DMS 273 (cell line): ENCODE measurements at regions not wholly inside any gene's neighbourhood (a gene's known extent, or its start where the extent isn't known, plus 50 kb on each side); places are given as distances from the start of the nearest gene placed in this dataset.

Experiments
- DNase-seq: peaks from one replicate; lab custom pipeline; 2025; ENCODE audit not compliant: unreplicated experiment; lab: John Stamatoyannopoulos, UW

GRCh38 chr16:85320677-85321385 lies 208.6 kb upstream of the CIBAR2 start:
- DNase-seq = no peak

- DNase-seq = no peak
Observed at GRCh38 chr16:85321509-85322271, 209.4 kb upstream of the CIBAR2 start.

- DNase-seq = no peak
Observed at GRCh38 chr16:85323230-85323960, 211.1 kb upstream of the CIBAR2 start.

GRCh38 chr16:85323961-85324253 lies 211.6 kb upstream of the CIBAR2 start:
- no peak for DNase-seq

- DNase-seq = no peak
Observed at GRCh38 chr16:85324488-85324887, 212.2 kb upstream of the CIBAR2 start.

GRCh38 chr16:85326113-85326793 lies 214.0 kb upstream of the CIBAR2 start:
- DNase-seq = no peak

GRCh38 chr16:85326794-85327181 lies 214.5 kb upstream of the CIBAR2 start:
- DNase-seq = no peak

GRCh38 chr16:85327731-85328675 lies 215.7 kb upstream of the CIBAR2 start:
- DNase-seq = peak; percentile 83

- peak; percentile 71 for DNase-seq
Observed at GRCh38 chr16:85328676-85329058, 216.4 kb upstream of the CIBAR2 start.

- peak; percentile 90 for DNase-seq
Observed at GRCh38 chr16:85329059-85329812, 217.0 kb upstream of the CIBAR2 start.

- DNase-seq = peak; percentile 68
Observed at GRCh38 chr16:85330006-85330693, 217.9 kb upstream of the CIBAR2 start.

GRCh38 chr16:85330694-85331188 lies 218.5 kb upstream of the CIBAR2 start:
- DNase-seq = peak; percentile 93

- no peak for DNase-seq
Observed at GRCh38 chr16:85331688-85332087, 219.4 kb upstream of the CIBAR2 start.

GRCh38 chr16:85332175-85332574 lies 219.9 kb upstream of the CIBAR2 start:
- DNase-seq = no peak

- DNase-seq = no peak
Observed at GRCh38 chr16:85333337-85333736, 221.1 kb upstream of the CIBAR2 start.

GRCh38 chr16:85333744-85334640 lies 221.7 kb upstream of the CIBAR2 start:
- DNase-seq = no peak

- no peak for DNase-seq
Observed at GRCh38 chr16:85334718-85335583, 222.7 kb upstream of the CIBAR2 start.
